GM18868 (cell line): ENCODE measurements at regions not wholly inside any gene's neighbourhood (a gene's known extent, or its start where the extent isn't known, plus 50 kb on each side); places are given as distances from the start of the nearest gene placed in this dataset.
"Not testable (repeated sequence)": the region's sequence is repeated elsewhere in the genome, so short reads cannot be mapped to it uniquely, and the experiment has no call there.

ENCODE experiments used
- ATAC-seq: cut with Tn5 transposase; IDR thresholded peaks from one replicate; pipeline ENCODE4 v1.9.1; 2021; ENCODE audit warnings: mild to moderate bottlenecking, moderate library complexity; ENCODE audit not compliant: unreplicated experiment

GRCh38 chr16:13612623-13613022, 307.3 kb upstream of the ERCC4 start:
- ATAC-seq: no peak

- no peak for ATAC-seq
Measured at GRCh38 chr16:13613165-13613564, 306.8 kb upstream of the ERCC4 start.

GRCh38 chr16:13621639-13622038, 298.3 kb upstream of the ERCC4 start:
- no peak for ATAC-seq

- ATAC-seq: no peak
Measured at GRCh38 chr16:13628156-13628555, 291.8 kb upstream of the ERCC4 start.

- no peak for ATAC-seq
Measured at GRCh38 chr16:13629704-13630103, 290.2 kb upstream of the ERCC4 start.

- ATAC-seq: no peak
Measured at GRCh38 chr16:13630374-13630773, 289.6 kb upstream of the ERCC4 start.

- ATAC-seq: no peak
Measured at GRCh38 chr16:13631213-13631767, 288.7 kb upstream of the ERCC4 start.

GRCh38 chr16:13631916-13632315, 288.0 kb upstream of the ERCC4 start:
- no peak for ATAC-seq

- not testable (repeated sequence) for ATAC-seq
Measured at GRCh38 chr16:13632504-13632903, 287.4 kb upstream of the ERCC4 start.

- ATAC-seq: no peak
Measured at GRCh38 chr16:13633391-13633861, 286.5 kb upstream of the ERCC4 start.

- no peak for ATAC-seq
Measured at GRCh38 chr16:13634253-13634652, 285.7 kb upstream of the ERCC4 start.

GRCh38 chr16:13634959-13635358, 285.0 kb upstream of the ERCC4 start:
- no peak for ATAC-seq

GRCh38 chr16:13638218-13638617, 281.7 kb upstream of the ERCC4 start:
- no peak for ATAC-seq

GRCh38 chr16:13643412-13643811, 276.5 kb upstream of the ERCC4 start:
- no peak for ATAC-seq

GRCh38 chr16:13645601-13646245, 274.2 kb upstream of the ERCC4 start:
- no peak for ATAC-seq

- no peak for ATAC-seq
Measured at GRCh38 chr16:13660807-13661206, 259.1 kb upstream of the ERCC4 start.

GRCh38 chr16:13665876-13666275, 254.1 kb upstream of the ERCC4 start:
- ATAC-seq: no peak

GRCh38 chr16:13672196-13672595, 247.8 kb upstream of the ERCC4 start:
- no peak for ATAC-seq

- no peak for ATAC-seq
Measured at GRCh38 chr16:13680021-13680889, 239.7 kb upstream of the ERCC4 start.

GRCh38 chr16:13684819-13685563, 235.0 kb upstream of the ERCC4 start:
- ATAC-seq: no peak

GRCh38 chr16:13696017-13696416, 223.9 kb upstream of the ERCC4 start:
- ATAC-seq: no peak
